ENCODE measurements at regions not wholly inside any gene's neighbourhood (a gene's known extent, or its start where the extent isn't known, plus 50 kb on each side); places are given as distances from the start of the nearest gene placed in this dataset.
"Not testable (repeated sequence)": the region's sequence is repeated elsewhere in the genome, so short reads cannot be mapped to it uniquely, and the experiment has no call there.

- peaks cover 36% of the 10 kb centered on the region for H3K4me1 Mint-ChIP-seq
- ChIA-PET CTCF (no interaction called here), POLR2A (no interaction called here)
- H3K36me3 Mint-ChIP-seq (ENCODE audit: low read depth) = no peaks in the 10 kb centered on the region
- DNase-seq = no peak
- peaks cover 35% of the 10 kb centered on the region for H3K27me3 Mint-ChIP-seq
- no peak overlapping the region for H3K4me3 Mint-ChIP-seq
- no peak overlapping the region for H3K27ac Mint-ChIP-seq
- H3K9me3 Mint-ChIP-seq = no peaks in the 10 kb centered on the region
These were observed 127.7 kb upstream of the DLG1 start for GRCh38 chr3:197426121-197426566.

DNA sequence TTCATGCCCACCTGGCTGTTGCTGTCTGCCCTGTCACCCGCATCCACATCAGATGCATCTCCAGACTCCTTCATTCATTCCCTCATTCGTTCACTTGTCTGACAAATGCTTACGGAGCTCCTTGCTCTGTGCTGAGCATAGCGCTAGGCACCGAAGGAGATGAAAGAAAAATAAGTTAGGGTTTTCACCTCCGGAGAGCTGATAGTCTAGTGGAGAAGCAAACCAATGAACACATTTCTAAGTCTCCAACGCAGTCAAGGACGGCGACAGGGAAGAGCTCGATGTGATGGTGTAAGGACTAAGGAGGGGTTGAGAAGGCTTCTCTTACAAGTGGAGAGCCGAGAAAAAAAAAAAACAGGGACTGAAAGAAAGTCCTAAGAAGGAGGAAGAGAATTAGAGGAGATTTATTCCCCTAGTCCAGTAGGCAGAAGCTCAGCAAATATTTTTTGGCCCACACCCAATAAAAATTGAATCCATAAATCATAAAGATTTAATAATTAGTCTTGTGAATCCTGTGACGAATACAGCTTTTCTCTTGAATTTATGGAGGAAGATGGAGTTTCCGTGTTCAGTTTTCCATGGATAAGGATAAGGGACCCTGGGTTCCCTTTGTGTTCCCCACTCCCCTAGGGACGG lies 127.2 kb upstream of the DLG1 start:
- no peaks in the 10 kb centered on the region for H3K36me3 Mint-ChIP-seq (ENCODE audit: low read depth)
- no peaks in the 10 kb centered on the region for H3K9me3 Mint-ChIP-seq
- CTCF ChIA-PET = no interaction called here
- no peak overlapping the region for H3K27ac Mint-ChIP-seq
- no peak overlapping the region for H3K4me3 Mint-ChIP-seq
- peaks cover 32% of the 10 kb centered on the region for H3K27me3 Mint-ChIP-seq
- no peak for DNase-seq
- POLR2A ChIA-PET = no interaction called here
- H3K4me1 Mint-ChIP-seq = peaks cover 32% of the 10 kb centered on the region

DNA sequence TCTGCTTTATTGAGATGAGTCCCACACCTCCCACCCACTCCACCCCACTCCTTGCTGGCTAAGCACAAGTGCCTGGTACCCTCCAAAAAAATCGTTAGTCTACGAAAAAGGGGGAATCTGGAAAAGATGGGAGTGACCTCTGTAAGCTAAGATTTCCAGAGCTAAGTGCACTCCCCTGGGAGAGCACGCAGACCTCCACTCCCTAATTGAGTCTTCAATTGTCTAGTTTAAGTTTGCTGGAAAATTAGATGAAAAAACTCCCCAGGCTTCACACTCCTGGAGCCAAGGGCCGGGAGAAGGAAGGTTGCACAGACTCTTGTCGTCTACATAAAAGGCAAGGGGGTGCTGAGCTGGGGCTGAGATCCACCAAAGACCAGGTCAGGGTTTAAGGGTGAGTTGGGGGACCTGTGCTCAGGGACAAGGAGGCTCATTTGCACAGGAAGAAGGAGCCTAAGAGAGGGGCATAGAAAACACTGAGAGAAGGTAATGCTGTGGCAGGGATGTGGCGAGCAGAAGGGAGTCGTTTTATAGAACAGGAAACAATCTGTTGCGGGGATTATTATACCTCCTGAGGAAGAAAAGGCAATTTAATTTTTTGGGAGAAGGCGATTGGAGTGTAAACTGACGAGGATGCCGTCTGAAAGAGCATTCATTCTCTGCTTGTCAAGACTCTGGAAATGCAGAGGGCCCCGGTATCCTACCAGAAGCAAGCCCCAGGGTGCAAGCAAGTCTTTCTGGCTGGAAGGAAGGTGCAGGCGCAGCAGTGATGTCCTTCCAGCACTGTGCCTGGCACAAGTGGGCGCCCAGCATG lies 126.5 kb upstream of the DLG1 start:
- Mint-ChIP-seq H3K27ac (no peak overlapping the region), H3K36me3 (ENCODE audit: low read depth) (no peaks in the 10 kb centered on the region), H3K4me3 (no peak overlapping the region), H3K27me3 (peaks cover 32% of the 10 kb centered on the region), H3K9me3 (no peaks in the 10 kb centered on the region), H3K4me1 (peaks cover 28% of the 10 kb centered on the region)
- no peak for DNase-seq
- ChIA-PET CTCF (no interaction called here), POLR2A (no interaction called here)

DNA sequence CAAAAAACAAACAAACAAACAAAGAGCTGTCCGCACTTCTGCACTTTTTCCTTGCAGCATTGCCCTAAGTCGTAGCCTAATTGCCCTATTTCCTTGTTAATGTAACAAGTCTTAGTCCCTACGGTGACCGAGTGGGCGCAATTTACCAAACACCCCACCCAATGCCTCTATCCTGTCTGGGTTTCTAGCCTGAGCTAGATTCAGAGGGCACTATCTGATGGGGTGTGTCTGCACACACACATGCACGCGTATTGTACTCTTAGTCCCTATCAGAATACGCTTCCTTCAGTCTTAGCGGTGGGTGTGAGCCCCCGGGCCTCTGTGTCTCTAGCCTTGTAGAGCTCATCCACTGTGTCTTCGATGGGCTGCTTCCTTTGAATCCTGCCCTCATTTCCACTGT lies 125.9 kb upstream of the DLG1 start:
- Mint-ChIP-seq H3K27ac (no peak overlapping the region), H3K4me1 (peaks cover 23% of the 10 kb centered on the region), H3K27me3 (peaks cover 34% of the 10 kb centered on the region), H3K4me3 (no peak overlapping the region), H3K9me3 (no peaks in the 10 kb centered on the region), H3K36me3 (ENCODE audit: low read depth) (no peaks in the 10 kb centered on the region)
- ChIA-PET POLR2A (no interaction called here), CTCF (no interaction called here)
- DNase-seq = no peak

DNA sequence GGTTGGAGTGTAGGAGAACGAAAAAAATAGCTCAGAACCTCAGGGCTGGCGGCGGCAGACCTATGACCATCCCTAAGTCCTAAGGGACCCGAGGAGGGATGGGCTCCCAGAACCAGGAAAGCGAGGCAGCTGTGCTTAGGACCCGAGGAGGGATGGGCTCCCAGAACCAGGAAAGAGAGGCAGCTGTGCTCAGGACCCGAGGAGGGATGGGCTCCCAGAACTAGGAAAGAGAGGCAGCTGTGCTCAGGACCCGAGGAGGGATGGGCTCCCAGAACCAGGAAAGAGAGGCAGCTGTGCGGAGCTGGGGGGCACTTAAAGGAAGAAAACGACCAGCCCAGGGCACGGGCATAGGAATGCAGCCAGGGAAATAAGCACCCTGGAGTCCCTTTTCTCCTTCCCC lies 125.0 kb upstream of the DLG1 start:
- no peak overlapping the region for H3K4me3 Mint-ChIP-seq
- ChIA-PET CTCF (no interaction called here), POLR2A (no interaction called here)
- peaks cover 31% of the 10 kb centered on the region for H3K27me3 Mint-ChIP-seq
- no peaks in the 10 kb centered on the region for H3K9me3 Mint-ChIP-seq
- H3K4me1 Mint-ChIP-seq = peaks cover 14% of the 10 kb centered on the region
- H3K27ac Mint-ChIP-seq = no peak overlapping the region
- no peaks in the 10 kb centered on the region for H3K36me3 Mint-ChIP-seq (ENCODE audit: low read depth)
- DNase-seq = no peak

DNA sequence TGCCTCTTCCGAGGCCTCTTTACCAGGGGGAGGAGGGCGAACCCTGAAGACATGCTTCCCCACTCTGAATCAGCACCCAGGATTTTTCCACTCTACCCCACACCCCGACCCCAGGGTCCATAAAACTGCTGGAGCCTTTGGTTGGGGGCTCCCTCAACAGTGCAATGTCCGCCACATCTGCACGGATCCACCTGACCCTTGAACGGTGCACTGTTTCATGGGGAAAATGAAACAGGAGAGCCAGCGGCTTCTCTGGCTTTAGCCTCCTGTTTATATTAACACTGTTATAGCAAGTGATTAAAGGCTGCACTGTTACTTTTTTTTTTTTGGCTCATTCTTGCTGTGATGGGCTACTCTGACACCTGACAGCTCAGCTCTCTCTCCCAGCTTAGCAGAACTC lies 124.1 kb upstream of the DLG1 start:
- Mint-ChIP-seq H3K27ac (no peak overlapping the region), H3K4me1 (peaks cover 5% of the 10 kb centered on the region), H3K27me3 (peaks cover 32% of the 10 kb centered on the region), H3K36me3 (ENCODE audit: low read depth) (no peaks in the 10 kb centered on the region), H3K4me3 (no peak overlapping the region), H3K9me3 (no peaks in the 10 kb centered on the region)
- no peak for DNase-seq
- ChIA-PET POLR2A (no interaction called here), CTCF (no interaction called here)

- CTCF ChIA-PET = no interaction called here
- Mint-ChIP-seq H3K9me3 (no peaks in the 10 kb centered on the region), H3K36me3 (ENCODE audit: low read depth) (no peaks in the 10 kb centered on the region), H3K4me3 (no peak overlapping the region), H3K4me1 (peaks cover 2% of the 10 kb centered on the region), H3K27me3 (peaks cover 31% of the 10 kb centered on the region), H3K27ac (no peak overlapping the region)
- no peak for DNase-seq
- POLR2A ChIA-PET = no interaction called here
These were observed 122.6 kb upstream of the DLG1 start for GRCh38 chr3:197421021-197421420.

- Mint-ChIP-seq H3K4me1 (peaks cover 2% of the 10 kb centered on the region), H3K36me3 (ENCODE audit: low read depth) (no peaks in the 10 kb centered on the region), H3K27me3 (peaks cover 29% of the 10 kb centered on the region), H3K9me3 (no peaks in the 10 kb centered on the region), H3K27ac (no peak overlapping the region), H3K4me3 (no peak overlapping the region)
- DNase-seq = no peak
- CTCF ChIA-PET = no interaction called here
- POLR2A ChIA-PET = no interaction called here
These were observed 122.2 kb upstream of the DLG1 start for GRCh38 chr3:197420566-197420965.

- ChIA-PET POLR2A (no interaction called here), CTCF (no interaction called here)
- Mint-ChIP-seq H3K27ac (no peak overlapping the region), H3K36me3 (ENCODE audit: low read depth) (no peaks in the 10 kb centered on the region), H3K27me3 (peaks cover 27% of the 10 kb centered on the region), H3K4me3 (no peak overlapping the region), H3K4me1 (peaks cover 2% of the 10 kb centered on the region), H3K9me3 (no peaks in the 10 kb centered on the region)
- no peak for DNase-seq
These were observed 121.7 kb upstream of the DLG1 start for GRCh38 chr3:197420115-197420514.

- no peak for DNase-seq
- Mint-ChIP-seq H3K9me3 (no peaks in the 10 kb centered on the region), H3K4me3 (no peak overlapping the region), H3K4me1 (peaks cover 2% of the 10 kb centered on the region), H3K27ac (no peak overlapping the region), H3K36me3 (ENCODE audit: low read depth) (no peaks in the 10 kb centered on the region), H3K27me3 (peaks cover 23% of the 10 kb centered on the region)
- POLR2A ChIA-PET = no interaction called here
- CTCF ChIA-PET = no interaction called here
These were observed 121.3 kb upstream of the DLG1 start for GRCh38 chr3:197419696-197420095.

DNA sequence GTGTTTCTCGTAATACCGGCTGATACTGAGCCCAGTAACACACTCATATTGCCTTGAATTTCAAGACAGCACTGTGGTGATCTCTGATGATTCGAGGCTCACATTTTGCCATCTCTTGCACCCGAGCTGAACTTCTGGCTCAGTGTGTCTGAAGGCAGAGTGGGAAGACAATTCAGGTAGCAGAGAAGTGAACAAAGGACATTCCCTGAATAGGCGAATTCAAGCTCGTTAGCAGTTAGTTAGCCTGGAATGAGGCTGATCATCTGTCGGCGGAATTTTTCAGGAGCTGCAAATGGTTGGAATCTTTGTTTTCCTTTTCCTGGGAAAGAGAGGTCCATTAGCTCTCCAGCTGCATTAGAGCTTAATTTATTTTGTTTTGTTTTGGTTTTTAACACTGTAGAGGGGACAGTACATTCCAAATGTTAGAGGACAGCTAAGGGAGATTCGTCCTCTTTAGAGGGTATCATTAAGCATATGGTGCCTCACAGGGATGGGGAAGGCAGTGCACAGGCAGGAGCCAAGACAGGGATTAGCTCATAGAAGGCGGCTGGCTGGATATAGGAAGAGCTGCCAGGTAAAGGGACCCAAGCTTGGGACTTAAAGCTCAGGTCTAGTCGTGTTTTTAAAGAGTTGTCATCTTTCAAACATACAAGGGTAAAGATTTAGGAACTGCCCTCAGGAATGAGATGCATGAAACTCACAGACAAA lies 119.7 kb upstream of the DLG1 start:
- H3K9me3 Mint-ChIP-seq = no peaks in the 10 kb centered on the region
- CTCF ChIA-PET = interaction anchor here (0.6 kb wide), 1 partner anchor 12 kb away, joined by 3 read pairs; no protein-coding TSS in a partner anchor

GRCh38 chr3:197417441-197417840 lies 119.0 kb upstream of the DLG1 start:
- Mint-ChIP-seq H3K27ac (no peak overlapping the region), H3K36me3 (ENCODE audit: low read depth) (no peaks in the 10 kb centered on the region), H3K4me3 (no peak overlapping the region), H3K27me3 (peaks cover 32% of the 10 kb centered on the region), H3K9me3 (no peaks in the 10 kb centered on the region), H3K4me1 (peaks cover 2% of the 10 kb centered on the region)
- no peak for DNase-seq
- POLR2A ChIA-PET = no interaction called here
- CTCF ChIA-PET = no interaction called here

More for the DNA sequence above, 119.7 kb upstream of the DLG1 start:
- H3K27me3 Mint-ChIP-seq = peaks cover 26% of the 10 kb centered on the region
- H3K4me3 Mint-ChIP-seq = no peak overlapping the region
- no peaks in the 10 kb centered on the region for H3K36me3 Mint-ChIP-seq (ENCODE audit: low read depth)
- no peak overlapping the region for H3K27ac Mint-ChIP-seq
- POLR2A ChIA-PET = no interaction called here
- no peak for DNase-seq
- peaks cover 2% of the 10 kb centered on the region for H3K4me1 Mint-ChIP-seq

- H3K4me1 Mint-ChIP-seq; H3K27ac Mint-ChIP-seq; H3K4me3 Mint-ChIP-seq; H3K36me3 Mint-ChIP-seq (ENCODE audit: low read depth); H3K9me3 Mint-ChIP-seq; CTCF ChIA-PET; POLR2A ChIA-PET; DNase-seq: not testable (repeated sequence)
- peaks cover 23% of the 10 kb centered on the region for H3K27me3 Mint-ChIP-seq
These were observed 113.5 kb upstream of the DLG1 start for GRCh38 chr3:197411899-197412298.

GRCh38 chr3:197410170-197410569 lies 111.8 kb upstream of the DLG1 start:
- CTCF ChIA-PET; POLR2A ChIA-PET; H3K4me3 Mint-ChIP-seq; H3K27ac Mint-ChIP-seq; H3K4me1 Mint-ChIP-seq; H3K9me3 Mint-ChIP-seq; DNase-seq; H3K36me3 Mint-ChIP-seq (ENCODE audit: low read depth): not testable (repeated sequence)
- H3K27me3 Mint-ChIP-seq = peaks cover 23% of the 10 kb centered on the region

All from activated CD4-positive, alpha-beta memory T cell treated with anti-CD3 and anti-CD28 coated beads, Interleukin-2, amount 10 ng/mL, durations not matched to agents 7 days and 5 days (primary cell).